NCI-H1105 (cell line): ENCODE measurements at regions not wholly inside any gene's neighbourhood (a gene's known extent, or its start where the extent isn't known, plus 50 kb on each side); places are given as distances from the start of the nearest gene placed in this dataset.
"Not testable (repeated sequence)": the region's sequence is repeated elsewhere in the genome, so short reads cannot be mapped to it uniquely, and the experiment has no call there.

Source experiments
- DNase-seq: peaks from one replicate; lab custom pipeline; 2025; lab: John Stamatoyannopoulos, UW

DNA sequence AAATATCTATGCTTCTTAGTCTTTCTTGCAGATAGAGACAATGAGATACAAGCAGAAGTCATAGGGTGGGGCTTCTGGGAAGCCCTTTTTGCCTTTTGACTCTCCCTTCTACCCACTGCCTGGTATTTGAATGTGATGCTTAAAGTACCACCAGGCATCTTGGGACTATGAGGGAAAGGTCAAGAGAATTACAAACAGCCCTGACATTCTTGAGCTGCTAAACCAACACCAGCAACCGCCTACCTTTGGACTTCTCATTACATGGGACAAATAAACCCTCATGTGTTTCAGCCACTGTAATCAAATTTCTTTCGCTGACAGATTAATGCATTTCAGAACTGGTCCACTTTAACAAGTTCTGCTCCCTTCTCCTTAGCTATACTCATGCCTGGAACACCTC, 112.8 kb downstream of the LUZP4 start:
- DNase-seq, result no peak

DNA sequence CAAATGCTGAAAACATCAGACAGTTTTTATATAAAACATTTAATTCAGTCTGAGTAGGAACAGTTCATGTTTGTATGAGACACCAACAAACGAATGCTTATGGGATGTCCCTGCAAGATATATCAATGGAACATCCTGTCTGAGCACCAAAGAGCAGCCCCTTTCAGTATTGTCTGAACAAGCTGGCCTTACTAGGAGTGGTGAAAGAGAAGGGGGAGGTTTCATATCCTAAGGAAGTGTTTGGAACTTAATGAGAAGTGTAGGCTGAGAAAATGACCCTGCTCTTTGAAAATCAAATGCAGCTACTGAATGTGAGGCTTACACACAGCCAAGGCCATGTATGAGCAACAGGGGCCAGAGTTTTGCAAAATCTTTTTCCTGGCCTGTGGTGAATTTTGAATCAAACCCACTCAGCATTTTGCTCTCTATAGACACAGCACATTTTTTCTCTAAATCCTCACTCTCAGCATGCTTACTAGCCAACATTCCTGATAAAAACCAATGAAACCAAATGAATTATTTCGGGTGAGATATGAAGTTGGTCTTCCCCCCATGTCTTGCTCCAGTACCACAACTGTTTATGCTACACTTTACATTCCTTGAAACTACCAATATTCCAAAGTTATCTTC, 119.4 kb downstream of the LUZP4 start:
- no peak for DNase-seq

- DNase-seq, result no peak
Observed at GRCh38 chrX:115409551-115409950, 120.0 kb downstream of the LUZP4 start.

DNA sequence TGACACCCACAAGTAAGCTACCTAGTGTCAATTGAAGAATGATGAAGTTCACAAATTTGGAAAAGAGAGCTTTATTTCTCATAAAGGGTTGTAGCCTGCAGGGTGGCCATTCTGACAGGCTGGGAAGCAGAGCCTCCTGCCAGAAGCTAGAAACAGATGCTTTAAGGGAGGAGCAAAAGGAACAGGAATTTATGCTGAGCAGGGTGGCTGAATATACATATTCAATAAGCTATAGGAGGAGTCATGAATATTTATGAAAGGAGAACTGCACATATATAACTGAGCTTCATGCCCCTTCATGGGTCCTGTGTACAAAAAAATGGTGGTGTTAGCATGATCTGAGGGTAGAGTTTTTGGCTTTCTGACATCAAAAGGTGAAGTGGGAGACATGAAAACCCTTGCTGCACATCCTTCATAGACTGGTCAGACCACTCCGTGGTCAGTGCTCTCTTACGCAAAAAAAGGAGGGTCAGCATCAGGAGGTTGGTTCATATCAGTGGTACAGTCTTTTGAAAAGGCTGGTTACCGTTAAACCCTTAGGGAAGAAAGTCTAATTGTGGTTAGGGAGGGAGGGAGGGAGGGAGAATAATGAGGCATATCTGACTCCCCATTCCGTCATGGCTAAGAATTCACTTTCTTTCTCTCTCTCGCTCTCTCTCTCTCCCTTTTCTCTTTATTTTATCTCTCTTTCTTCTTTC, 121.4 kb downstream of the LUZP4 start:
- no peak for DNase-seq

DNA sequence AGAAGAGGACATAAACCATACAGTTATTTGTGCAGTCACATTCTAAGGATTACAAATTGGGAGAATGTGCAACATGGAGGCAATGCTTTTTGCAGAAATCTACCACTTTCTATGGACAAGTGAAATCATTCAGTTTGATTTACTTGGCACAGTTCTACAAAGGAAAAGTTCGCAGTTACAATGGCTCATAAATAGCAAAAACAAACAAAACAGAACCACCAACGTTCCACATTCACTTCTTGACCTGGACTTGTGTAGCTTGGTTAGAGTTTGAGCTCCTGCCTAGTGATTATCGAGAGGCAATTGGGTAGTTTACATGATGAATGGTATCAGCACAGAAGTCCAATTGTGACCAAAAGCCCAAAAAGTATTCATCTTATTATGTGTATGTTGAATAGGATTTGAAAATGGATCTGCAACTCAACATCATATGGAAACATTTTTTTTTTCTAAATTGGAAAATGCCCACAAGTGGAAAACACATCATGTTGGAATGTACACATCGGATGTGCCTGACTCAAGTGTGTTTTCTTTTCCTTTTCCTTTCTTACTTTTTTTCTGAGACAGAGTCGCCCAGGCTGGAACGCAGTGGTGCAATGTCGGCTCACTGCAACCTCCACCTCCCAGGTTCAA, 123.8 kb downstream of the LUZP4 start:
- DNase-seq, result no peak

GRCh38 chrX:115419069-115419468, 129.6 kb downstream of the LUZP4 start:
- no peak for DNase-seq

DNA sequence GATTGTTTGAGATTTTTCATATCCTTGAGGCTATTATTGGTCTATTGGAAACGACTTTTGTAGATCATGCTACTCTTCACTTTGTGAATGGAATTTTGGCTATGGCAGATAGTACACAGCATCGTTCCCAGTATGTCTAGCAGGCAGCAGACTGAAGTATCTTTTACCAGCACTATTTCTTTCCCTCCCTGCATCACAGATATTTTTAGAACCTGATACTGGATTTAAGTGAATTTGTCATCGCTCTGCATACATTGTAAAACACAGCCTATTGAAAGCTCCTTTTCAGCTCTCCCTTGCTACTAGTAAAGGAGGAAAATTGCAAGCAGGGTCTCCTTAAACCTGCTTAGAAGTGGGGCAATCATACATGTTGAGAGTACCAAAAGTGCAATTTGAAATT, 133.6 kb downstream of the LUZP4 start:
- no peak for DNase-seq

DNA sequence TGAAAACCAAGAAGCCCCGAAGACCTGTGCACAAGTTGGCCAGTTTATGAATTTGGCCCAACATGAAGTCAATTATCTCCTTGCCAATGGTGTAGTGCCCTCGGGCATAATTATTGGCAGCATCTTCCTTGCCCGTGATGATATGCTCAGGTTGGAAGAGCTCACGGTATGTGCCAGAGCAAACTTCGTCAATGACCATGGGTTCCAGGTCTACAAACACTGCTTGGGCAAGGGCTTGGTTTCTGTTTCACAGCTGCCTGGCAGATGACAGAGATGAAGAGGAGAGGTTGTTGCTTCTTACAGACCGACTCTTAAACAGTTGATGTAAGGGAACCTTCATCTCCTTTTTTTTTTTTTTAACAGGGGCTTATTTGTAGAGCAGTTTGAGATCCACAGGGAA, 135.6 kb upstream of the PLS3 start:
- DNase-seq, result no peak

DNA sequence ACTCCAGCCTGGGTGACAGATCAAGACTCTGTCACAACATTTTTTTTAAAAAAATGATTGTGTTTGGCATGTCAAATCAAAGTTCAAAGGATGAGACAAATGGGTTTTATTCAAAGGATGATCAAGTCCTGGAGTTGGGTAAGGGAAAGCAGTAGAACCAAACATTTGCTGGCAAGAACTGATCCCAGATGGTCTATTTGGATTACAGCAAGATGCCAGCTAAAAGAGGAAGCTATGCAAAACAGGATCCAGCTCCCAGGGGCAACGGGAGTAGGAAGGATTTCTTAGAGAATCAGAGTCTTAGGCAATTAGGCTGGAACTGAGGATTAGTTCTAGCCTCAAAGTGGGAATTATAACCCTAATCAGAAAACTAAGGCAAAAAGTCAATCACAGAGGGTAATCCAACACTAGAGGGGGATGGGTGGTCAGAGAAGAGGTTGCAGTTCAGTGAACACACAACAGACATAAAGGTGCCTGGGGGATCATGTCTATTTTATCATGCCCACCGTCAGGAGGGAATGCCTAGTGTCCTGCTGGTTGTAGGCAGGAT, 133.0 kb upstream of the PLS3 start:
- DNase-seq, result no peak

- not testable (repeated sequence) for DNase-seq
Observed at GRCh38 chrX:115434834-115435233, 126.1 kb upstream of the PLS3 start.

GRCh38 chrX:115437841-115438595, 123.0 kb upstream of the PLS3 start:
- no peak for DNase-seq

DNA sequence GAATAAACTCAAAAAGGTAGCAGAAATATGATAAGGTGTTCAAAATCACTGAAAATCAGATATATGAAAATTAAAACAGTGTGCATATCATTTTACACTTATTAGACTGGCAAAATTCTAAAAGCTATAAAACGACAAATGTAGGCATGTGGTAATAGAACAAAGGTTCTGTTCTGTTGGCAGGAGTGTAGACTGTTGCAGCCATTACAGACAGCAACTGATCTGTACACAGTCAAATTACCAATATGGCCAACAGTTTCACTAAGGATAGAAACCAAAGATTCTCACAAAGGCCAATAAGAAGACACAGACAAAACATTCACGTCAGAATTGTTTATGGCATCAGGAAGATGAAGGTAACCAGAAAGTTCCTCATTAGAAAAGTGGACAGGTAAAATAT, 112.8 kb upstream of the PLS3 start:
- DNase-seq, result no peak

GRCh38 chrX:115449742-115450141, 111.2 kb upstream of the PLS3 start:
- no peak for DNase-seq

DNA sequence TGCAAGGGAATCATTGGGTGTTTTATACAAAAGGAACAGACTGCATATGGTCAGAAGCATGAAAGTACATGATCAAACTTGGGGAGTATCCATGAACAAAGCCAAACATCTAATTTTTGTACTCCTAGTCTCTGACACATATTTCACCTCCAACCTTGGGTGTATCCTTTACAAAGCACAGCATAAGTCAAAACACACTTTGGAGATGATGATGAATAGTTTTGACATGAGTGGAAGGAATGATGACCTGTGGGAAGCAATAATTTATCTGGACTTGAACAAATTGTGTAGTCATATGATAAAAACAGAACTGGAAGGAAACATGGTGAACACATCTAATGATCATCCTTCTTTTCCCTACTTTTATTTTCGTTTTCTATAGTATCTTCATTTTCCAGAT, 108.7 kb upstream of the PLS3 start:
- no peak for DNase-seq

- no peak for DNase-seq
Observed at GRCh38 chrX:115459883-115460880, 100.8 kb upstream of the PLS3 start.

DNA sequence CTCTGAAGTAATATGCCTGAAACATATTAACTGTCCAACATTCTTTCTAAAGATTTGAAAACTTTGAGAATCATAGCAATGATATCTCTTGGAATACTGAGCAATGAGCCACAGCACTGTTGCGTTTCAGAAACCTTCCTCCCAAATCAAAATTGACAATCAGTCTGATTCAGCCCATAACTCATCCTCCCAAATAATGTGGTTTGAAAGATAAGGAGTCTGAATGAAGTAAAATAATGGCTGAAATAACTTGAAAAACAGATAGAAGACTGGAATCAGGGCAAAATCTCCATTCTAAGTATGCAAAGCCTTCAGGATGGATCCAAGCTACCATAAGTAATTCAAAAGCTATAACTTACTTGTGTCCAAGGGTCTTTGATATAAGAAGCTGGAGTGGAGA, 98.6 kb upstream of the PLS3 start:
- DNase-seq, result no peak

GRCh38 chrX:115467961-115468360, 93.0 kb upstream of the PLS3 start:
- DNase-seq, result no peak

GRCh38 chrX:115472131-115472530, 88.8 kb upstream of the PLS3 start:
- DNase-seq, result no peak

- no peak for DNase-seq
Observed at GRCh38 chrX:115486510-115486909, 74.5 kb upstream of the PLS3 start.

GRCh38 chrX:115487608-115488007, 73.4 kb upstream of the PLS3 start:
- no peak for DNase-seq

- no peak for DNase-seq
Observed at GRCh38 chrX:115490814-115491213, 70.2 kb upstream of the PLS3 start.
